ENCODE measurements at regions not wholly inside any gene's neighbourhood (a gene's known extent, or its start where the extent isn't known, plus 50 kb on each side); places are given as distances from the start of the nearest gene placed in this dataset.

DNA sequence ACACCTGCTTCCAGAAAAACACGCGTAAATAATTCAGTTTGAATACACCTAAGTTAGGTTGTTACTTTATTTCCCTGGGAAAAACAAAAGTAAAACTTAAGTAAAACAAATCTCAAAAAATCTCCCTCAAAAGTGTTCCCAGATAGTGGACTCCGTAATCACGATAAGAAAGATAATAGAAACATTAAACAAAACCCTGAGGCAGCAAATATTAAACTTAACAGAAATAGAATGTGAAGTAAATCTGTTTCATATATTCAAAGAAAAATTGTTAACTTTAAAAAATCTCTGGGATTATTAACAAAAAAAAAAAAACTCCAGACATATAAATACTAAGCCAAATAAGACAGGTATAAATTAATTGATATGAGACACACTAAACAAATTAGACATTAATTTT lies 743.2 kb upstream of the NCAM2 start:
- TF ChIP-seq CTCF (IDR thresholded peaks at IDR 0.05) = no peak
- no peak for TF ChIP-seq POLR2AphosphoS5 (IDR thresholded peaks at IDR 0.05)
- no peak for TF ChIP-seq POLR2A (IDR thresholded peaks at IDR 0.05)
- no peak for TF ChIP-seq EP300 (IDR thresholded peaks at IDR 0.05)
